OCI-LY7 (cell line): ENCODE measurements at regions not wholly inside any gene's neighbourhood (a gene's known extent, or its start where the extent isn't known, plus 50 kb on each side); places are given as distances from the start of the nearest gene placed in this dataset.

Experiments
- BruUV-seq: library from RNA; stranded (reverse); fragments of 400-500 nt; replicated peaks from 2 replicates; lab custom pipeline; 2021; lab: Mats Ljungman, UMichigan
- CTCF ChIA-PET: fragments of 300-600 bp; sonication (Branson Sonifier 250); formaldehyde crosslinking; loops from one replicate; lab custom pipeline; 2022; ENCODE audit warnings: antibody characterized with exemption; ENCODE audit not compliant: unreplicated experiment; lab: Charles Lee
- POLR2A ChIA-PET: fragments of 300-600 bp; sonication (Branson Sonifier 250); formaldehyde crosslinking; loops from one replicate; lab custom pipeline; 2022; ENCODE audit warnings: antibody characterized with exemption; lab: Charles Lee
- DNase-seq: peaks from one replicate; pipeline ENCODE4 v3.0.0-alpha.2; 2015; ENCODE audit warnings: low spot score
- H2AFZ ChIP-seq: fragments of 200-600 bp; sonication (generic), shearing (Covaris generic); 2 replicates; pipeline ENCODE4 v1.6.1; 2014; ENCODE audit warnings: mild to moderate bottlenecking, antibody characterized with exemption, low read length, moderate library complexity
- H3K27ac ChIP-seq: fragments of 200-600 bp; sonication (generic); 2 replicates; pipeline ENCODE4 v1.5.1; 2014; ENCODE audit warnings: mixed run types, low read depth, mild to moderate bottlenecking, moderate library complexity, low read length, inconsistent platforms; ENCODE audit not compliant: poor library complexity, severe bottlenecking
- H3K36me3 ChIP-seq: fragments of 200-600 bp; sonication (generic); 2 replicates; pipeline ENCODE4 v1.6.1; 2014; ENCODE audit warnings: mild to moderate bottlenecking, antibody characterized with exemption, low read length, moderate library complexity, mixed read lengths; ENCODE audit not compliant: insufficient read depth
- H3K4me1 ChIP-seq: fragments of 200-600 bp; sonication (generic); 2 replicates; pipeline ENCODE4 v1.5.1; 2014; ENCODE audit warnings: mild to moderate bottlenecking, low read length; ENCODE audit not compliant: insufficient read depth, poor library complexity, severe bottlenecking
- H3K4me2 ChIP-seq: fragments of 200-600 bp; sonication (generic); 2 replicates; pipeline ENCODE4 v1.6.1; 2014; ENCODE audit warnings: mild to moderate bottlenecking, low read length
- H3K4me3 ChIP-seq: fragments of 200-600 bp; sonication (generic); 2 replicates; pipeline ENCODE4 v1.5.1; 2014; ENCODE audit warnings: mild to moderate bottlenecking, low read depth, low read length; ENCODE audit not compliant: poor library complexity, severe bottlenecking
- H3K79me2 ChIP-seq: fragments of 200-600 bp; sonication (generic); 2 replicates; pipeline ENCODE4 v1.6.1; 2016; ENCODE audit warnings: low read depth, mild to moderate bottlenecking, low read length, moderate library complexity, mixed read lengths; ENCODE audit not compliant: insufficient read depth
- H3K9me2 ChIP-seq: fragments of 200-600 bp; sonication (generic); 2 replicates; pipeline ENCODE4 v1.6.1; 2016; ENCODE audit warnings: mild to moderate bottlenecking, low read length, mixed read lengths; ENCODE audit not compliant: insufficient read depth
- H3K9me3 ChIP-seq: fragments of 200-600 bp; sonication (generic); 2 replicates; pipeline ENCODE4 v1.6.1; 2014; ENCODE audit warnings: mild to moderate bottlenecking, mixed run types, low read length, mixed read lengths
- H4K20me1 ChIP-seq: fragments of 200-600 bp; sonication (generic); 2 replicates; pipeline ENCODE4 v1.6.1; 2014; ENCODE audit warnings: mild to moderate bottlenecking, antibody characterized with exemption, low read length, moderate library complexity, mixed read lengths; ENCODE audit not compliant: insufficient read depth
- EZH2phosphoT487 ChIP-seq: fragments of 200-600 bp; sonication (generic); IDR thresholded peaks from 2 replicates; pipeline ENCODE4 v1.6.1; 2018; ENCODE audit warnings: low read depth, borderline replicate concordance, mild to moderate bottlenecking, mixed run types, antibody characterized with exemption, low read length, moderate library complexity, mixed read lengths
- intact Hi-C: fragments of 100-400 bp; cut with micrococcal nuclease; formaldehyde crosslinking; loops from one replicate; pipeline ENCODE4 v1.10.0; 2022; ENCODE audit not compliant: unreplicated experiment
- TF ChIP-seq, protein P1 (sequence below): fragments of 200-600 bp; sonication (generic); conservative IDR thresholded peaks from 2 replicates; pipeline ENCODE4 v1.5.1; 2014; ENCODE audit warnings: mild to moderate bottlenecking, antibody characterized with exemption, low read length, moderate library complexity, mixed read lengths

DNA sequence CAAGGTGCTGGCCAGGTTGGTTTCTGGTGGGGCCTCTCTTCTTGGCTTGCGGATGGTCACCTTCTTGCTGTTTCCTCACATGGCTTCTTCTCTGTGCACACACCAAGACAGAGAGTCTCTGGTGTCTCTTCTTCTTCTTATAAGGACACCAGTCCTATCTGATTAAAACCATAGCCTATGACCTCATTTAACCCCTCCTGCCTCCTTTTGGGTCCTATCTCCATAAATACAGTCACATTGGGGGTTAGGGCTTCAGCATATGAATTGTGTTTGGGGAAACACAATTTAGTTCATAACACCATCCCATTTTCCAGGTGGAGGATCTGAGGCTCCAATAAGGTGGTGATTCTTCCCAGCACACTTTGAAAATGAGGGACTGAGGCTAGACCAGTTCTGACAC is 80.4 kb downstream of the SPRY4 start:
- Histone ChIP-seq H3K4me1 (no peaks in the 10 kb centered on the region), H3K9me3 (no peaks in the 10 kb centered on the region), H3K36me3 (no peaks in the 10 kb centered on the region), H2AFZ (no peak overlapping the region), H4K20me1 (no peaks in the 10 kb centered on the region), H3K27ac (no peak overlapping the region), H3K9me2 (no peaks in the 10 kb centered on the region), H3K4me2 (no peak overlapping the region), H3K4me3 (no peak overlapping the region), H3K79me2 (no peaks in the 10 kb centered on the region)
- CTCF ChIA-PET: no interaction called here
- intact Hi-C loops: no loop called here
- no peak for DNase-seq
- POLR2A ChIA-PET: no interaction called here
- no peak for TF ChIP-seq EZH2phosphoT487
- TF ChIP-seq, protein P1, sequence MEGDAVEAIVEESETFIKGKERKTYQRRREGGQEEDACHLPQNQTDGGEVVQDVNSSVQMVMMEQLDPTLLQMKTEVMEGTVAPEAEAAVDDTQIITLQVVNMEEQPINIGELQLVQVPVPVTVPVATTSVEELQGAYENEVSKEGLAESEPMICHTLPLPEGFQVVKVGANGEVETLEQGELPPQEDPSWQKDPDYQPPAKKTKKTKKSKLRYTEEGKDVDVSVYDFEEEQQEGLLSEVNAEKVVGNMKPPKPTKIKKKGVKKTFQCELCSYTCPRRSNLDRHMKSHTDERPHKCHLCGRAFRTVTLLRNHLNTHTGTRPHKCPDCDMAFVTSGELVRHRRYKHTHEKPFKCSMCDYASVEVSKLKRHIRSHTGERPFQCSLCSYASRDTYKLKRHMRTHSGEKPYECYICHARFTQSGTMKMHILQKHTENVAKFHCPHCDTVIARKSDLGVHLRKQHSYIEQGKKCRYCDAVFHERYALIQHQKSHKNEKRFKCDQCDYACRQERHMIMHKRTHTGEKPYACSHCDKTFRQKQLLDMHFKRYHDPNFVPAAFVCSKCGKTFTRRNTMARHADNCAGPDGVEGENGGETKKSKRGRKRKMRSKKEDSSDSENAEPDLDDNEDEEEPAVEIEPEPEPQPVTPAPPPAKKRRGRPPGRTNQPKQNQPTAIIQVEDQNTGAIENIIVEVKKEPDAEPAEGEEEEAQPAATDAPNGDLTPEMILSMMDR: no peak
- BruUV-seq: no TSS peak

DNA sequence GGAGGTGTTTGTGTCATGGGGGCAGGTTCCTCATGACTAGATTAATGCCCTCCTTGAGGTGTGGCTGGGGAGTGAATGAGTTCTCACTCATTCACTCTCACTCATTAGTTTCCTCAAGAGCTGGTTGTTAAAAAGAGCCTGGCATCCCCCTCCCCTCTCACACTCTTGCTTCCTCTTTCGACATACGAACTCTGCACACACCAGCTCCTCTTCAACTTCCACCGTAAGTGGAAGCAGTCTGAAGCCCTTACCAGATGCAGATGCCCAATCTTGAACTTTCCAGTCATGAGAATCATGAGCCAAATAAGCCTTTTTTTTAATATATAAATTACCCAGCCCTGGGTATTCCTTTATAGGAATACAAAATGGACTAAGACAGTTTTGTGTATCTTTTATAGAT is 82.5 kb downstream of the SPRY4 start:
- no peaks in the 10 kb centered on the region for H3K9me3 ChIP-seq
- H3K27ac ChIP-seq: no peak overlapping the region
- H4K20me1 ChIP-seq: no peaks in the 10 kb centered on the region
- H3K4me1 ChIP-seq: no peaks in the 10 kb centered on the region
- TF ChIP-seq EZH2phosphoT487: no peak
- TF ChIP-seq, protein P1: no peak
- no peak overlapping the region for H3K4me2 ChIP-seq
- intact Hi-C loops: no loop called here
- H3K36me3 ChIP-seq: no peaks in the 10 kb centered on the region
- no peak for DNase-seq
- no peak overlapping the region for H3K4me3 ChIP-seq
- no peaks in the 10 kb centered on the region for H3K9me2 ChIP-seq
- no TSS peak for BruUV-seq
- CTCF ChIA-PET: no interaction called here
- H2AFZ ChIP-seq: no peak overlapping the region
- H3K79me2 ChIP-seq: no peaks in the 10 kb centered on the region
- POLR2A ChIA-PET: interaction anchor here (0.7 to 1.1 kb wide), 3 partner anchors 9 to 524 kb away, joined by 3 to 5 read pairs (median 3); no protein-coding TSS in a partner anchor

DNA sequence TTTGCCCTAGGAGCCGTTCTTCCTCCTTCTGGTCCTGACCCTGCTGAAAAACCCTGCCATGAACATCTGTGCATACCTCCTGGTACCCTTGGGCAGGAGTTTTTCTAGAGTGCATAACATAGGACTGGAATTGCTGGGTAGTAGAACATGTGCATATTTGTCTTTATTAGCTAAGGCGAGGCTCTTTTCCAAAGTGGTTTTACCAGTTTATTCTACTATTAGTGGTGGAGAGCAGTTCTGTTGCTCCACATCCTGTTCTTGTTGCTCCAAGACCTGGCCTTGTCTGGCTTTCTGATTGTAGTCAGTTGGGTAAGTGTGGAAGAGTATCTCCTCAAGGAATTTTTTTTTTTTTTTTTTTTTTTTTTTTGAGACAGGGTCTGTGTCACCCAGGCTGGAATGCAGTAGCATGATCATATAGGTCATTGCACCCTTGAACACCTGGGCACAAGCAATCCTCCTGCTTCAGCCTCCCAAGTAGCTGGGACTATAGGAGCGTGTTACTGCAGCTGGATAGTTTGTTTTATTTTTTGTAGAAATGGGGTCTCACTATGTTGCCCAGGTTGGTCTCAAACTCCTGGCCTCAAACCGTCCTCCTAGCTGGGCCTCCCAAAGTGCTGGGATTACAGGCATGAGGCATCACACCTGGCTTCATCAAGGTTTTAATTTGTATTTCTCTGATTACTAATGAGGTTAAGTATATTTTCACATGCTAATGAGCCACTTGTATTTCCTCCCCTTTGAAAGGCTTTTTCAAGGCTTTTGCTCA is 85.2 kb downstream of the SPRY4 start:
- no peak overlapping the region for H3K4me2 ChIP-seq
- no peaks in the 10 kb centered on the region for H4K20me1 ChIP-seq
- no peak overlapping the region for H3K4me3 ChIP-seq
- DNase-seq: no peak
- no peaks in the 10 kb centered on the region for H3K79me2 ChIP-seq
- H3K27ac ChIP-seq: no peak overlapping the region
- ChIA-PET CTCF (no interaction called here), POLR2A (interaction anchor here (0.7 kb wide), 1 partner anchor 297 kb away, joined by 3 read pairs; no protein-coding TSS in a partner anchor)
- no peaks in the 10 kb centered on the region for H3K36me3 ChIP-seq
- BruUV-seq: no TSS peak
- H3K9me2 ChIP-seq: no peaks in the 10 kb centered on the region
- no peak overlapping the region for H2AFZ ChIP-seq
- no peaks in the 10 kb centered on the region for H3K4me1 ChIP-seq
- no peak for TF ChIP-seq EZH2phosphoT487
- TF ChIP-seq, protein P1: no peak
- intact Hi-C loops: no loop called here
- H3K9me3 ChIP-seq: no peaks in the 10 kb centered on the region
